Osteocyte (in vitro differentiated cells): ENCODE measurements at regions not wholly inside any gene's neighbourhood (a gene's known extent, or its start where the extent isn't known, plus 50 kb on each side); places are given as distances from the start of the nearest gene placed in this dataset.

Experiments used
- DNase-seq: peaks from one replicate; pipeline ENCODE4 v3.0.0; 2021; ENCODE audit warnings: mixed read lengths; ENCODE audit not compliant: unreplicated experiment; ENCODE audit errors: extremely low spot score
- H3K27ac Mint-ChIP-seq: one replicate; pipeline ENCODE4 v1.8.0; 2021; ENCODE audit warnings: mild to moderate bottlenecking, mixed read lengths; ENCODE audit not compliant: unreplicated experiment
- H3K27me3 Mint-ChIP-seq: one replicate; pipeline ENCODE4 v1.8.0; 2021; ENCODE audit warnings: mixed read lengths; ENCODE audit not compliant: unreplicated experiment
- H3K36me3 Mint-ChIP-seq: one replicate; pipeline ENCODE4 v1.8.0; 2021; ENCODE audit warnings: mixed read lengths; ENCODE audit not compliant: unreplicated experiment
- H3K4me1 Mint-ChIP-seq: one replicate; pipeline ENCODE4 v1.8.0; 2021; ENCODE audit warnings: mixed read lengths; ENCODE audit not compliant: unreplicated experiment
- H3K4me3 Mint-ChIP-seq: one replicate; pipeline ENCODE4 v1.8.0; 2021; ENCODE audit warnings: mild to moderate bottlenecking, moderate library complexity, mixed read lengths; ENCODE audit not compliant: unreplicated experiment
- H3K9me3 Mint-ChIP-seq: one replicate; pipeline ENCODE4 v1.8.0; 2021; ENCODE audit warnings: mixed read lengths; ENCODE audit not compliant: unreplicated experiment
- CTCF ChIP-seq: fragments of 200-600 bp; sonication (generic); IDR thresholded peaks from 2 replicates; pipeline ENCODE4 v1.5.0; 2021; ENCODE audit warnings: antibody characterized with exemption, mild to moderate bottlenecking, moderate library complexity

- peaks cover 5% of the 10 kb centered on the region for H3K9me3 Mint-ChIP-seq
- no peak overlapping the region for H3K4me3 Mint-ChIP-seq
- H3K36me3 Mint-ChIP-seq = no peaks in the 10 kb centered on the region
- no peak overlapping the region for H3K27ac Mint-ChIP-seq
- DNase-seq = no peak
- no peak for TF ChIP-seq CTCF
- H3K27me3 Mint-ChIP-seq = peaks cover 2% of the 10 kb centered on the region
- H3K4me1 Mint-ChIP-seq = no peaks in the 10 kb centered on the region
Observed at GRCh38 chr13:32863596-32863995, 152.6 kb upstream of the KL start.

- DNase-seq = no peak
- Mint-ChIP-seq H3K4me1 (no peaks in the 10 kb centered on the region), H3K9me3 (peaks cover 5% of the 10 kb centered on the region), H3K4me3 (no peak overlapping the region), H3K27ac (no peak overlapping the region), H3K27me3 (peaks cover 5% of the 10 kb centered on the region), H3K36me3 (no peaks in the 10 kb centered on the region)
- no peak for TF ChIP-seq CTCF
Observed at GRCh38 chr13:32866921-32867320, 149.3 kb upstream of the KL start.

GRCh38 chr13:32877491-32877890 lies 138.7 kb upstream of the KL start:
- Mint-ChIP-seq H3K36me3 (no peaks in the 10 kb centered on the region), H3K9me3 (no peaks in the 10 kb centered on the region), H3K4me3 (no peak overlapping the region), H3K27me3 (peaks cover 5% of the 10 kb centered on the region), H3K4me1 (no peaks in the 10 kb centered on the region), H3K27ac (no peak overlapping the region)
- TF ChIP-seq CTCF = no peak
- DNase-seq = no peak

- Mint-ChIP-seq H3K36me3 (no peaks in the 10 kb centered on the region), H3K27me3 (peaks cover 8% of the 10 kb centered on the region), H3K4me1 (peaks cover 2% of the 10 kb centered on the region), H3K27ac (no peak overlapping the region), H3K9me3 (no peaks in the 10 kb centered on the region), H3K4me3 (no peak overlapping the region)
- no peak for TF ChIP-seq CTCF
- no peak for DNase-seq
Observed at GRCh38 chr13:32878163-32878562, 138.1 kb upstream of the KL start.

GRCh38 chr13:32880636-32881035 lies 135.6 kb upstream of the KL start:
- Mint-ChIP-seq H3K27me3 (peaks cover 15% of the 10 kb centered on the region), H3K4me1 (peaks cover 5% of the 10 kb centered on the region)

More at GRCh38 chr13:32880636-32881035, 135.6 kb upstream of the KL start:
- Mint-ChIP-seq H3K27ac (no peak overlapping the region), H3K36me3 (no peaks in the 10 kb centered on the region), H3K9me3 (no peaks in the 10 kb centered on the region), H3K4me3 (no peak overlapping the region)
- TF ChIP-seq CTCF = no peak
- DNase-seq = peak; percentile 64
